OCI-LY1 (cell line): ENCODE measurements at regions not wholly inside any gene's neighbourhood (a gene's known extent, or its start where the extent isn't known, plus 50 kb on each side); places are given as distances from the start of the nearest gene placed in this dataset.

Experiments
- H2AFZ ChIP-seq: fragments of 200-600 bp; sonication (generic), shearing (Covaris generic); 2 replicates; pipeline ENCODE4 v1.6.0; 2014; ENCODE audit warnings: antibody characterized with exemption, mild to moderate bottlenecking, low read length
- H3F3A ChIP-seq: fragments of 200-600 bp; sonication (generic), shearing (Covaris generic); 2 replicates; pipeline ENCODE4 v1.6.0; 2014; ENCODE audit warnings: mild to moderate bottlenecking, antibody characterized with exemption, low read length, moderate library complexity; ENCODE audit not compliant: insufficient read depth
- H3K27ac ChIP-seq: fragments of 200-600 bp; sonication (generic); 2 replicates; pipeline ENCODE4 v1.5.1; 2014; ENCODE audit warnings: low read length, mixed run types, mild to moderate bottlenecking, low read depth; ENCODE audit not compliant: poor library complexity, severe bottlenecking
- H3K27me3 ChIP-seq: fragments of 200-600 bp; sonication (generic); 2 replicates; pipeline ENCODE4 v1.6.0; 2014; ENCODE audit warnings: antibody characterized with exemption, mild to moderate bottlenecking, low read length, moderate library complexity; ENCODE audit not compliant: insufficient read depth
- H3K36me3 ChIP-seq: fragments of 200-600 bp; sonication (generic); 2 replicates; pipeline ENCODE4 v1.6.1; 2014; ENCODE audit warnings: mild to moderate bottlenecking, antibody characterized with exemption, low read length, moderate library complexity, mixed read lengths; ENCODE audit not compliant: insufficient read depth
- H3K4me1 ChIP-seq: fragments of 200-600 bp; sonication (generic); 2 replicates; pipeline ENCODE4 v1.5.1; 2014; ENCODE audit warnings: mild to moderate bottlenecking, low read length, moderate library complexity; ENCODE audit not compliant: insufficient read depth, severe bottlenecking
- H3K4me2 ChIP-seq: fragments of 200-600 bp; sonication (generic), shearing (Covaris generic); 2 replicates; pipeline ENCODE4 v1.6.1; 2014; ENCODE audit warnings: low read length
- H3K4me3 ChIP-seq: fragments of 200-600 bp; sonication (generic); 2 replicates; pipeline ENCODE4 v1.5.1; 2014; ENCODE audit warnings: low read length, low read depth, mild to moderate bottlenecking, mixed read lengths; ENCODE audit not compliant: poor library complexity, severe bottlenecking
- H3K79me2 ChIP-seq: fragments of 200-600 bp; shearing (Covaris generic); 2 replicates; pipeline ENCODE4 v1.6.1; 2016; ENCODE audit warnings: mixed run types, low read length, mixed read lengths; ENCODE audit not compliant: insufficient read depth
- H3K9ac ChIP-seq: fragments of 200-600 bp; sonication (generic), shearing (Covaris generic); 2 replicates; pipeline ENCODE4 v1.6.1; 2014; ENCODE audit warnings: mild to moderate bottlenecking, low read length, mixed read lengths
- H3K9me2 ChIP-seq: fragments of 200-600 bp; sonication (generic), shearing (Covaris generic); 2 replicates; pipeline ENCODE4 v1.6.1; 2014; ENCODE audit warnings: low read depth, mild to moderate bottlenecking, low read length, mixed read lengths
- H3K9me3 ChIP-seq: fragments of 200-600 bp; shearing (Covaris generic); 2 replicates; pipeline ENCODE4 v1.6.1; 2014; ENCODE audit warnings: low read length, mixed read lengths
- H4K20me1 ChIP-seq: fragments of 200-600 bp; sonication (generic), shearing (Covaris generic); 2 replicates; pipeline ENCODE4 v1.6.0; 2016; ENCODE audit warnings: mild to moderate bottlenecking, low read length; ENCODE audit not compliant: insufficient read depth
- EZH2 ChIP-seq: fragments of 200-600 bp; sonication (generic), shearing (Covaris generic); IDR thresholded peaks from 2 replicates; pipeline ENCODE4 v1.8.0; 2017; ENCODE audit warnings: borderline replicate concordance, mixed run types, mild to moderate bottlenecking, antibody characterized with exemption, low read length, moderate library complexity, mixed read lengths
- TF ChIP-seq, protein P1 (sequence below): fragments of 200-600 bp; sonication (generic), shearing (Covaris generic); IDR thresholded peaks from 2 replicates; pipeline ENCODE4 v1.5.1; 2017; ENCODE audit warnings: mild to moderate bottlenecking, antibody characterized with exemption, low read length, moderate library complexity, mixed read lengths

DNA sequence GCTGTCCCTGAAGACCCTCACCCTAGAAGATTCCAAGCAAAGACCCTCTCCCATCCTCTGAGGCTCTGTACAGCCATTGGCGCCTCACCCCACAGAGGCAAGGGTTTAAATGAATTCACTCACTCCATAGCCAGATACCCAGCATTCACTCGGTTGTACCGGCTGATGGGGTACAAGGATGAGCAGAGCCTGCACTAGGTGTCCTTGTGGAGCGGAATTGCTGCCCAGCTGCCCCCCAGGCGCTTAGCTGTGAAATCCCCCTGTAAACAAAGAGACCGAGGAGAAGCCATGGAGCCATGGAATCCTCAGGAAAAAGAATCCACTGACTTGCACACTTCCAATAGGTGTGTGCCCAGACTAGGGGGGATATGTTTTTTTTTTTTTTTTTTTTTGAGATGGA, 117.3 kb downstream of the SHANK2 start:
- H2AFZ ChIP-seq: no peak overlapping the region

DNA sequence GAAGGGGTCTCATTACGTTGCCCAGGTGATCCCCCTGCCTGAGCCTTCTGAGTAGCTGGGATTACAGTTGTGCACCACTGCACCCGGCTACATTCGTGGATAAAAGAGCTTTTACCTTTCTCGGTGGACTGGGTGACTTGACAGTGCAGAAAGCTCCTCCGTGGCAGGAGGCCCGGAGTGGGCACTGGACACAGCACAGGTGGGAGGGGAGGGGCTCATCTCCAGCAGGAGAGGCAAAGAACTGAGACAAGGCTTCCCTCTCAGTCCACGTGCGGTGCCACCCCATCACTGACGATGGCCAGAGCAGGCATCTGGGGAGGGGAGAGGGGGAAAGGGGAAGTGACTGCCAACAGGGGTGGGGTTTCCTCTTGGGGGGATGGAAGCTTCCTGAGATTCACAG, 118.4 kb downstream of the SHANK2 start:
- Histone ChIP-seq H3K9me3 (no peaks in the 10 kb centered on the region), H3K27me3 (no peaks in the 10 kb centered on the region), H3F3A (no peaks in the 10 kb centered on the region), H3K4me2 (no peak overlapping the region), H3K27ac (no peak overlapping the region), H4K20me1 (no peaks in the 10 kb centered on the region), H3K9ac (no peak overlapping the region), H3K9me2 (no peaks in the 10 kb centered on the region), H3K4me1 (no peaks in the 10 kb centered on the region), H2AFZ (no peak overlapping the region), H3K36me3 (no peaks in the 10 kb centered on the region), H3K79me2 (no peaks in the 10 kb centered on the region), H3K4me3 (no peak overlapping the region)
- TF ChIP-seq EZH2: no peak
- TF ChIP-seq, protein P1, sequence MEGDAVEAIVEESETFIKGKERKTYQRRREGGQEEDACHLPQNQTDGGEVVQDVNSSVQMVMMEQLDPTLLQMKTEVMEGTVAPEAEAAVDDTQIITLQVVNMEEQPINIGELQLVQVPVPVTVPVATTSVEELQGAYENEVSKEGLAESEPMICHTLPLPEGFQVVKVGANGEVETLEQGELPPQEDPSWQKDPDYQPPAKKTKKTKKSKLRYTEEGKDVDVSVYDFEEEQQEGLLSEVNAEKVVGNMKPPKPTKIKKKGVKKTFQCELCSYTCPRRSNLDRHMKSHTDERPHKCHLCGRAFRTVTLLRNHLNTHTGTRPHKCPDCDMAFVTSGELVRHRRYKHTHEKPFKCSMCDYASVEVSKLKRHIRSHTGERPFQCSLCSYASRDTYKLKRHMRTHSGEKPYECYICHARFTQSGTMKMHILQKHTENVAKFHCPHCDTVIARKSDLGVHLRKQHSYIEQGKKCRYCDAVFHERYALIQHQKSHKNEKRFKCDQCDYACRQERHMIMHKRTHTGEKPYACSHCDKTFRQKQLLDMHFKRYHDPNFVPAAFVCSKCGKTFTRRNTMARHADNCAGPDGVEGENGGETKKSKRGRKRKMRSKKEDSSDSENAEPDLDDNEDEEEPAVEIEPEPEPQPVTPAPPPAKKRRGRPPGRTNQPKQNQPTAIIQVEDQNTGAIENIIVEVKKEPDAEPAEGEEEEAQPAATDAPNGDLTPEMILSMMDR: no peak

More for the DNA sequence above, 117.3 kb downstream of the SHANK2 start:
- no peak overlapping the region for H3K4me3 ChIP-seq
- no peaks in the 10 kb centered on the region for H3K9me3 ChIP-seq
- no peak for TF ChIP-seq EZH2
- TF ChIP-seq, protein P1: no peak
- no peak overlapping the region for H3K4me2 ChIP-seq
- H3K36me3 ChIP-seq: no peaks in the 10 kb centered on the region
- no peaks in the 10 kb centered on the region for H3F3A ChIP-seq
- H3K9me2 ChIP-seq: no peaks in the 10 kb centered on the region
- H4K20me1 ChIP-seq: no peaks in the 10 kb centered on the region
- H3K27me3 ChIP-seq: no peaks in the 10 kb centered on the region
- no peak overlapping the region for H3K27ac ChIP-seq
- no peaks in the 10 kb centered on the region for H3K4me1 ChIP-seq
- no peaks in the 10 kb centered on the region for H3K79me2 ChIP-seq
- no peak overlapping the region for H3K9ac ChIP-seq

DNA sequence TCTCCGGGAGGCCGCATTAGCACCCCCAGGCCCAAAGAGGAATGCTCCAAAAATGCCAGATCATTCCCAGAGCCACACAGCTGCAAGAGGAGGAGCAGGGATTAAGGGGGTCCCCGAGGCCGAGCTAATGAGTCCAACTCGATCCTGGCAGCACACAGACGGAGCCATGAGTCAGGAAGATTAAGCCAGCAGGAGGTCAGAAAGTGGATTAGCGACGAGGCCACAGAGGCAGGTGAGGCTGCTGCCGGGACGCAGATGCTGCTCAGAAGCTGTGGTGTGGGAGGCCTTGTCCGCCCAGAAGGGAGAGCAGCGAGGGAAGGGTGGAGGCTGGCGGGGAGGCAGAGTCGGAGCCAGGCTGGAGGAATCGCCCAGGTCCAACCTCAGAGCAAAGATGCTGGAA, 120.5 kb downstream of the SHANK2 start:
- Histone ChIP-seq H3K4me3 (no peak overlapping the region), H2AFZ (no peak overlapping the region), H4K20me1 (no peaks in the 10 kb centered on the region), H3K36me3 (no peaks in the 10 kb centered on the region), H3K9ac (no peak overlapping the region), H3K9me3 (no peaks in the 10 kb centered on the region), H3F3A (no peaks in the 10 kb centered on the region), H3K27me3 (no peaks in the 10 kb centered on the region), H3K4me2 (no peak overlapping the region), H3K79me2 (no peaks in the 10 kb centered on the region), H3K4me1 (no peaks in the 10 kb centered on the region), H3K27ac (no peak overlapping the region), H3K9me2 (no peaks in the 10 kb centered on the region)
- TF ChIP-seq, protein P1: no peak
- no peak for TF ChIP-seq EZH2
